IMR-90 (cell line): ENCODE measurements at regions not wholly inside any gene's neighbourhood (a gene's known extent, or its start where the extent isn't known, plus 50 kb on each side); places are given as distances from the start of the nearest gene placed in this dataset.
"Not testable (repeated sequence)": the region's sequence is repeated elsewhere in the genome, so short reads cannot be mapped to it uniquely, and the experiment has no call there.

ENCODE experiments used
- ATAC-seq: fragments of 200-7000 bp; cut with Tn5 transposase; 2 replicates; pipeline ENCODE4 v1.9.1; 2020; ENCODE audit warnings: low read depth, mild to moderate bottlenecking, moderate library complexity
- BruUV-seq: library from RNA; stranded (reverse); fragments of 400-500 nt; replicated peaks from 2 replicates; lab custom pipeline; 2021; lab: Mats Ljungman, UMichigan
- CTCF ChIA-PET: fragments of 300-600 bp; formaldehyde crosslinking; extraction: SDS; loops from one replicate; lab custom pipeline; 2021; ENCODE audit warnings: antibody characterized with exemption; lab: Yijun Ruan, JAX
- POLR2A ChIA-PET: fragments of 300-600 bp; sonication (Branson Sonifier 250); formaldehyde crosslinking; loops from one replicate; lab custom pipeline; 2022; ENCODE audit warnings: antibody characterized with exemption; ENCODE audit not compliant: unreplicated experiment; lab: Charles Lee
- DNase-seq: peaks from one replicate; pipeline ENCODE4 v3.0.0; 2013
- H2AFZ ChIP-seq: replicated peaks from 2 replicates; pipeline ENCODE3; 2013; ENCODE audit warnings: low read length, mild to moderate bottlenecking; ENCODE audit not compliant: poor library complexity
- H2AK5ac ChIP-seq: 2 replicates; pipeline ENCODE4 v1.6.1; 2013; ENCODE audit warnings: low read depth, low read length, inconsistent platforms
- H2AK9ac ChIP-seq: replicated peaks from 2 replicates; pipeline ENCODE3; 2013; ENCODE audit warnings: mild to moderate bottlenecking, low read depth, low read length, moderate library complexity; ENCODE audit not compliant: poor library complexity
- H2BK120ac ChIP-seq: 2 replicates; pipeline ENCODE4 v1.6.1; 2013; ENCODE audit warnings: low read depth, low read length, inconsistent platforms
- H2BK15ac ChIP-seq: 3 replicates; pipeline ENCODE4 v1.6.1; 2013; ENCODE audit warnings: low read depth, low read length, inconsistent platforms
- H2BK20ac ChIP-seq: 2 replicates; pipeline ENCODE4 v1.6.1; 2013; ENCODE audit warnings: low read depth, mild to moderate bottlenecking, inconsistent platforms, low read length, moderate library complexity
- H2BK5ac ChIP-seq: 2 replicates; pipeline ENCODE4 v1.6.1; 2013; ENCODE audit warnings: mild to moderate bottlenecking, low read depth, low read length, inconsistent platforms; ENCODE audit not compliant: poor library complexity, severe bottlenecking
- H3K14ac ChIP-seq: replicated peaks from 2 replicates; pipeline ENCODE4 v1.6.1; 2013; ENCODE audit warnings: low read depth, low read length, inconsistent platforms
- H3K18ac ChIP-seq: 2 replicates; pipeline ENCODE4 v1.6.1; 2013; ENCODE audit warnings: low read depth, low read length, control low read depth
- H3K23ac ChIP-seq: 2 replicates; pipeline ENCODE4 v1.6.1; 2013; ENCODE audit warnings: low read depth, low read length, inconsistent platforms
- H3K27ac ChIP-seq: 2 replicates; pipeline ENCODE4 v1.5.1; 2013; ENCODE audit warnings: mild to moderate bottlenecking, control low read depth, low read length; ENCODE audit not compliant: insufficient read depth
- H3K27me3 ChIP-seq: 2 replicates; pipeline ENCODE4 v1.6.1; 2013; ENCODE audit warnings: low read length; ENCODE audit not compliant: control insufficient read depth, insufficient read depth
- H3K36me3 ChIP-seq: 2 replicates; pipeline ENCODE4 v1.6.1; 2013; ENCODE audit warnings: low read length, mixed read lengths; ENCODE audit not compliant: control insufficient read depth, insufficient read depth
- H3K4ac ChIP-seq: 2 replicates; pipeline ENCODE4 v1.6.1; 2013; ENCODE audit warnings: low read depth, low read length, inconsistent platforms
- H3K4me1 ChIP-seq: 2 replicates; pipeline ENCODE4 v1.6.1; 2013; ENCODE audit warnings: low read length, mixed read lengths; ENCODE audit not compliant: control insufficient read depth, insufficient read depth
- H3K4me2 ChIP-seq: 2 replicates; pipeline ENCODE4 v1.6.1; 2013; ENCODE audit warnings: low read depth, mild to moderate bottlenecking, control low read depth, low read length, moderate library complexity
- H3K4me3 ChIP-seq: 2 replicates; pipeline ENCODE4 v1.5.1; 2013; ENCODE audit warnings: low read depth, mild to moderate bottlenecking, control low read depth, low read length, moderate library complexity; ENCODE audit not compliant: insufficient read depth
- H3K56ac ChIP-seq: 2 replicates; pipeline ENCODE4 v1.6.1; 2013; ENCODE audit warnings: low read length, inconsistent platforms; ENCODE audit not compliant: insufficient read depth; ENCODE audit errors: extremely low read depth
- H3K79me1 ChIP-seq, 2 experiments: 2 replicates each; pipeline ENCODE4 v1.6.1; 2013; ENCODE audit warnings: low read length in 2 of 2, inconsistent platforms in 1 of 2, low read depth in 1 of 2
- H3K9ac ChIP-seq: 2 replicates; pipeline ENCODE4 v1.6.1; 2013; ENCODE audit warnings: low read depth, low read length, control low read depth
- H3K9me1 ChIP-seq: 2 replicates; pipeline ENCODE4 v1.6.1; 2013; ENCODE audit warnings: low read length, inconsistent platforms; ENCODE audit not compliant: insufficient read depth
- H3K9me3 ChIP-seq: 2 replicates; pipeline ENCODE4 v1.6.1; 2013; ENCODE audit warnings: low read length; ENCODE audit not compliant: control insufficient read depth, insufficient read depth
- H4K20me1 ChIP-seq: 2 replicates; pipeline ENCODE4 v1.6.1; 2013; ENCODE audit warnings: low read length, inconsistent platforms; ENCODE audit not compliant: insufficient read depth
- H4K5ac ChIP-seq: 2 replicates; pipeline ENCODE4 v1.6.1; 2013; ENCODE audit warnings: mild to moderate bottlenecking, low read depth, low read length, control low read depth
- H4K8ac ChIP-seq, 2 experiments: 2 replicates each; pipeline ENCODE4 v1.6.1; 2013; ENCODE audit warnings: low read depth in 2 of 2, low read length in 2 of 2, control low read depth in 1 of 2, inconsistent platforms in 1 of 2
- H4K91ac ChIP-seq: 2 replicates; pipeline ENCODE4 v1.6.1; 2013; ENCODE audit warnings: low read depth, low read length, inconsistent platforms; ENCODE audit not compliant: insufficient read depth
- WGBS, 2 experiments: methylation state at CpG; one replicate each; pipeline versions ENCODE4 v1.1.5 to v1.1.7; 2013; ENCODE audit warnings: missing lambda C conversion rate in 2 of 2; ENCODE audit not compliant: insufficient read length in 1 of 2; ENCODE audit errors: extremely low coverage in 2 of 2; 5-methylcytosine and 5-hydroxymethylcytosine counted together
- dilution Hi-C: fragments of 300-500 bp; cut with HindIII; formaldehyde crosslinking; loops from one replicate; pipeline ENCODE4 v1.14.3; 2018; ENCODE audit warnings: low sequenced_read_pairs; ENCODE audit not compliant: unreplicated experiment
- in situ Hi-C: fragments of 300-500 bp; cut with MboI; formaldehyde crosslinking; loops from 3 replicates; pipeline ENCODE4 v1.14.3; 2019; ENCODE audit warnings: low sequenced_read_pairs, inconsistent platforms, mixed read lengths
- intact Hi-C: fragments of 100-400 bp; cut with micrococcal nuclease; formaldehyde crosslinking; loops from 2 replicates; pipeline ENCODE4 v1.10.0; 2022

DNA sequence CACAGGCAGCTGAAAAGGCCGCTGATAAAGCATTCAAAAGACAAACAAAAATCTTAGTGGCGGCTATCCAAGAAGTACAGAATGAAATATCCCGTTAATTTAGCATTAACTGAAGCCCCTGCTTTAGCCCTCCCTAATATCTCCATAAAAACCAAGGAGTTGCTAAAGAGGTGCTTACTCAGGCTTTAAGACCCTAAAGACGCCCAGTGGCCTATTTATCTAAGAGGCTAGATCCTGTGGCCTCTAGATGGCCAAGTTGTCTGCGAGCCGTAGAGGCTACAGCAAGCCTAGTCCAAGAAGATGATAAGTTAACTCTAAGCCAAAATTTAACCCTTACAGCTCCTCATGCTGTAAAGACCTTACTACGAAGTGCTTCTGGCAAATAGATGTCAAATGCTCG is 133.4 kb upstream of the ROPN1B start:
- H3K4me1 ChIP-seq, H3K4me3 ChIP-seq, H3K9ac ChIP-seq, DNase-seq, ATAC-seq, H4K5ac ChIP-seq, H2BK120ac ChIP-seq, H3K9me3 ChIP-seq, H2AK5ac ChIP-seq, H3K27me3 ChIP-seq, POLR2A ChIA-PET, H3K4me2 ChIP-seq, dilution Hi-C loops, H2AK9ac ChIP-seq, H2AFZ ChIP-seq, H4K91ac ChIP-seq, H3K56ac ChIP-seq, H4K20me1 ChIP-seq, H3K14ac ChIP-seq, H2BK5ac ChIP-seq, H3K79me1 ChIP-seq, in situ Hi-C loops, CTCF ChIA-PET, H3K27ac ChIP-seq, H3K36me3 ChIP-seq, H2BK15ac ChIP-seq, H3K9me1 ChIP-seq, intact Hi-C loops, H2BK20ac ChIP-seq, H4K8ac ChIP-seq, H3K4ac ChIP-seq, H3K23ac ChIP-seq, H3K18ac ChIP-seq, BruUV-seq: not testable (repeated sequence)
- no CpG with 5 or more reads among the region's 8 CpGs for whole genome bisulfite sequencing, 2 experiments

DNA sequence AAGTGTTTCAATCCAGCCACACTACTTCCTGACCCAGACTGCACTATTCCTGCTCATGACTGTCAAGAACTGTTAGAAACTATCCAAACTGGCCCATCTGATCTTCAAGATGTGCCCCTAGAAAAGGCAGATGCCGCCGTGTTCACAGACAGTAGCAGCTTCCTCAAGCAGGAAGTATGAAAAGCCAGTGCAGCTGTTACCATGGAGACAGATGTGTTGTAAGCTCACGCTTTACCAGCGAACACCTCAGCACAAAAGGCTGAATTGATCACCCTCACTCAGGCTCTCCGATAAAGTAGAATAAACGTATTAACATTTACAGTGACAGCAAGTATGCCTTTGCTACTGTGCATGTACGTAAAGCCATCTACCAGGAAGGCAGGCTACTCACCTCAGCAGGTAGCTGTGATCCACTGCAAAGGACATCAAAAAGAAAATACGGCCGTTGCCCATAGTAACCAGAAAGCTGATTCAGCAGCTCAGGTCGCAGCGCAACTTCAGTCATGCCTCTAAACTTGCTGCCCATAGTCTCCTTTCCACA is 132.9 kb upstream of the ROPN1B start:
- H4K91ac ChIP-seq, POLR2A ChIA-PET: not testable (repeated sequence)

More for the DNA sequence above, 132.9 kb upstream of the ROPN1B start:
- H3K4me3 ChIP-seq, in situ Hi-C loops, H2BK5ac ChIP-seq, ATAC-seq, H2AFZ ChIP-seq, H4K20me1 ChIP-seq, H3K79me1 ChIP-seq, H2BK20ac ChIP-seq, H4K5ac ChIP-seq, H3K27ac ChIP-seq, intact Hi-C loops, H2BK120ac ChIP-seq, CTCF ChIA-PET, H3K9me1 ChIP-seq, H3K4me1 ChIP-seq, H3K4me2 ChIP-seq, H3K56ac ChIP-seq, H3K23ac ChIP-seq, dilution Hi-C loops, H2AK5ac ChIP-seq, H3K4ac ChIP-seq, H4K8ac ChIP-seq, H3K18ac ChIP-seq, BruUV-seq, H3K27me3 ChIP-seq, H2AK9ac ChIP-seq, H3K9ac ChIP-seq, H3K36me3 ChIP-seq, H3K14ac ChIP-seq, H3K9me3 ChIP-seq, H2BK15ac ChIP-seq: not testable (repeated sequence)
- no CpG with 5 or more reads among the region's 11 CpGs for WGBS, 2 experiments
- peak; percentile 54 for DNase-seq
